Ishikawa (cell line): ENCODE measurements at regions not wholly inside any gene's neighbourhood (a gene's known extent, or its start where the extent isn't known, plus 50 kb on each side); places are given as distances from the start of the nearest gene placed in this dataset.

Experiments
- CREB1 ChIP-seq: IDR thresholded peaks from 2 replicates; pipeline ENCODE4 v1.6.1; 2012; ENCODE audit warnings: low read depth
- EP300 ChIP-seq: IDR thresholded peaks from 2 replicates; pipeline ENCODE4 v1.6.1; 2012; ENCODE audit warnings: borderline replicate concordance
- FOXM1 ChIP-seq: IDR thresholded peaks from 2 replicates; pipeline ENCODE4 v1.6.1; 2012; ENCODE audit warnings: low read depth, borderline replicate concordance
- RAD21 ChIP-seq: IDR thresholded peaks from 2 replicates; pipeline ENCODE4 v1.6.1; 2012; ENCODE audit warnings: low read depth

DNA sequence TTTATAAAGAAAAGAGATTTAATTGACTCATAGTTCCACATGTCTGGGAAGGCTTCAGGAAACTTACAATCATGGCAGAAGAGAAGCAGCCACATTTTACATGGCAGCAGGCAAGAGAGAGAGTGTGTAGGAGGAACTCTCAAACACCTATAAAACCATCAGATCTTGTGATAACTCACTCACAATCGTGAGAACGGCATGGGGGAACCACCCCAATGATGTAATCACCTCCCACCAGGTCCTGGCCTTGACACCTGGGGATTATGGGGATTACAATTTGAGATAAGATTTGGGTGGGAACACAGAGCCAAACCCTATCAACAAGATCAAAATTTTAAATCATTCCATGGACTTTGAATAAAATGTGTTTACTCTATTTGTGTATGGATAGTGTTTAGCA lies 575.6 kb downstream of the ADCYAP1 start:
- TF ChIP-seq RAD21, result no peak
- no peak for TF ChIP-seq FOXM1
- TF ChIP-seq CREB1, result no peak
- no peak for TF ChIP-seq EP300
